ENCODE measurements at regions not wholly inside any gene's neighbourhood (a gene's known extent, or its start where the extent isn't known, plus 50 kb on each side); places are given as distances from the start of the nearest gene placed in this dataset.

DNA sequence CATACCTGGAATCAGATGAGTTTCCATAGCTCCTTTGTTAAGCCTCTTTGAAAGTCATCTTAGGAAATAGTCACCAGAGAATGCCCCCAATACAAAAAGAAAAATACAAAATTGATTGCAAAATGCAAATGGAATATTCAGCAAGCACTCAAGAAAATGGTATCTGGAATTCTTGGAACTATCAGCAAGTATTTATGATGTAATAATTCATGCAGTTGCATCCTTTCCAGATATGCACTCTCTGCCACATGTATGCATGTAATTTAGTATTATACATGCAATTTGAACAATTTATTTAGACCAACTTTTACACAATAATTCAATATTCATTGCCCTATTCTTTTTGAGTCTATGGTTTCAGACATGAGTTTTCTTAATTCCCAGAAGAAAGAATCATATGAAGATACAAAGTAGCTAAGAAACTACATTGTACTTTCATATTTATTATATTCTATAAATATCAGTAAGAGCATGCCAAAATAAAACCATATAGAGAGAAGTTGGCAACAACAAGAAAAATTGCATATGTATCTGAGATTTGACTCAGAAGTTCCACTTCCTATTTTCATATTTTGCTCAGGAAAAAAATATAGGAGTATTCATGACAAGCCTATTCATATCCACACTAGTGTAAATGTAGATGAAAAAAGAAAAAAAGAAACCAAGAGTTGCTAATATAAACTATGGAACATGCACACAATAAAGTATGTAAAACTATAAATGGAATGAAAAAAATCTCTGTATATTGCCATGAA is 338.5 kb downstream of the SEMA3D start:
- no peak overlapping the region for H3K27ac ChIP-seq
- H3K4me3 ChIP-seq = no peak overlapping the region
- TF ChIP-seq, protein P1, sequence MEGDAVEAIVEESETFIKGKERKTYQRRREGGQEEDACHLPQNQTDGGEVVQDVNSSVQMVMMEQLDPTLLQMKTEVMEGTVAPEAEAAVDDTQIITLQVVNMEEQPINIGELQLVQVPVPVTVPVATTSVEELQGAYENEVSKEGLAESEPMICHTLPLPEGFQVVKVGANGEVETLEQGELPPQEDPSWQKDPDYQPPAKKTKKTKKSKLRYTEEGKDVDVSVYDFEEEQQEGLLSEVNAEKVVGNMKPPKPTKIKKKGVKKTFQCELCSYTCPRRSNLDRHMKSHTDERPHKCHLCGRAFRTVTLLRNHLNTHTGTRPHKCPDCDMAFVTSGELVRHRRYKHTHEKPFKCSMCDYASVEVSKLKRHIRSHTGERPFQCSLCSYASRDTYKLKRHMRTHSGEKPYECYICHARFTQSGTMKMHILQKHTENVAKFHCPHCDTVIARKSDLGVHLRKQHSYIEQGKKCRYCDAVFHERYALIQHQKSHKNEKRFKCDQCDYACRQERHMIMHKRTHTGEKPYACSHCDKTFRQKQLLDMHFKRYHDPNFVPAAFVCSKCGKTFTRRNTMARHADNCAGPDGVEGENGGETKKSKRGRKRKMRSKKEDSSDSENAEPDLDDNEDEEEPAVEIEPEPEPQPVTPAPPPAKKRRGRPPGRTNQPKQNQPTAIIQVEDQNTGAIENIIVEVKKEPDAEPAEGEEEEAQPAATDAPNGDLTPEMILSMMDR (IDR thresholded peaks at IDR 0.05) = no peak
- no peak for DNase-seq (ENCODE audit: low spot score)

DNA sequence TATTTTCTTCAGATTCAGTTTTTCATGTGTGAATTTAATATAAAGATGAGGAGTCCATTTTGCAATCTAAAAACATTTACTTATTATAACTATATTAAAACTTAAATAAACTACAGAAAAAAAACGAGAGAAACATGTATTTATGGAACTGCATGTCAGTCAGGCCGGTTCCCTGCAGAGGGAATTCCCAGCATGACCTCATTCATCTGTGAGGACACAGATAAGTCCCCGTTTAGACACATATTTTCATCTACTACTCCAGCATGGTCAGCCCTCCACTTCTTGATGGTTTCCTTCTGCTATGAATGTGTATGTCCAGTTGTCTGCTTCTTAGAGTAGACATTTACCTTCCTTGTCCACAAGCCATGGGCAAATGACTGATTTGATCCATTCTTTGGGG is 339.1 kb downstream of the SEMA3D start:
- no peak overlapping the region for H3K4me3 ChIP-seq
- TF ChIP-seq, protein P1 (IDR thresholded peaks at IDR 0.05) = no peak
- DNase-seq (ENCODE audit: low spot score) = no peak
- no peak overlapping the region for H3K27ac ChIP-seq

DNA sequence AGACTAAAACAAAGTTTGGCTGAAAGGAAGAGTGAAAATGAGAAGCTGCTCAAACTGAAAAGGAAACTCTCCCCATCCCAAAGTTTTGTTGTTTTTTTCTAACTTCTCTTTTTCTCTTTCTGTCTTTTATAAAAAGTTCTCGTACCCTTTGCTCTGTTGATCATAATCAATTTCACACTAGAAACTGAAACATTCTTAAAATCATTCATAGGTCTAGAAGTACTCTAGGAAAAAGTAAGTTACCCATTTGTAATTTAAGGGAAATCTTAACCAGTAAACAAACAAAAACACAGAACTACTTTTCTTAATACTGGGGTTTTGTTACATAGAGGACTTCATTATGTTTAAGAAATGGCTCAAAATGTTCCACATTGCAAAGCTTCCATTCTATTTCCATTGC is 339.8 kb downstream of the SEMA3D start:
- no peak overlapping the region for H3K4me3 ChIP-seq
- DNase-seq (ENCODE audit: low spot score) = no peak
- TF ChIP-seq, protein P1 (IDR thresholded peaks at IDR 0.05) = no peak
- H3K27ac ChIP-seq = no peak overlapping the region

DNA sequence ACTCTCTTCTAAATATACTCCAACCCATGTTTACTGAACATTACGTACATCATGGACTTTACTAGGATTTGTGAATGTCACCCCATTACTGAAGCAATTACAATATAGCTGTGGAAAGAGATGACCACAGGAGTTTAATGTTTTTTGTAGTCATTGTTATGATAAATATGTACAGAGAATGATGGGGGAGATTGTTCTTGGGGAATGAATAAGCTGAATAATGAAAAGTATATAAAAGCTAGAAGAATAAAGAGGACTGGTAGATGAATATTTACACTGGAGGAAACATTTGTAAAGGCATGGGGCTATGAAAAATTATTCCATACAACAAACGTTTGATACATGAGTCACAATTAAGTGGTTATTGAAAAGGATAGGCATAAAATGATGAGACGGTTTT is 340.9 kb downstream of the SEMA3D start:
- DNase-seq (ENCODE audit: low spot score) = no peak
- Histone ChIP-seq H3K4me3 (no peak overlapping the region), H3K27ac (no peak overlapping the region)
- TF ChIP-seq, protein P1 (IDR thresholded peaks at IDR 0.05) = no peak

DNA sequence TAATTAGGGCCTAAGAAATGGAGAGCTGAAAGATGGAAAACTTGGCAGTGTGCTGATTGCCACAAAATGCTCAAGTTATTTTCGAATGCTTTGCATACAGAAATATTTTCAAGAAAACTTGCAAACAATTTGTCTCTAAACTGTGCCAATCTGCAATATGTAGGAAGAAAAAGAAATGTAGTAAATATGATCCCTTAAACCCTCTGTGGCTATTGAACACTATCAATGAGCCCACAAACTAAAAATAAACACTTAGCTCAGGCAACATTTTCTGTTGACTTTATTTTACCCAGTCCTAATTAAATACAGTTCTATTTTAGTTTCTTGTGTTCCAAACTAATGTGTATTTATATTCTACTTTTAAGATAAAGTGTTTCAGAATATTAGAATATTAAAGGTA is 342.1 kb downstream of the SEMA3D start:
- TF ChIP-seq, protein P1 (IDR thresholded peaks at IDR 0.05) = no peak
- H3K4me3 ChIP-seq = no peak overlapping the region
- no peak overlapping the region for H3K27ac ChIP-seq
- no peak for DNase-seq (ENCODE audit: low spot score)

DNA sequence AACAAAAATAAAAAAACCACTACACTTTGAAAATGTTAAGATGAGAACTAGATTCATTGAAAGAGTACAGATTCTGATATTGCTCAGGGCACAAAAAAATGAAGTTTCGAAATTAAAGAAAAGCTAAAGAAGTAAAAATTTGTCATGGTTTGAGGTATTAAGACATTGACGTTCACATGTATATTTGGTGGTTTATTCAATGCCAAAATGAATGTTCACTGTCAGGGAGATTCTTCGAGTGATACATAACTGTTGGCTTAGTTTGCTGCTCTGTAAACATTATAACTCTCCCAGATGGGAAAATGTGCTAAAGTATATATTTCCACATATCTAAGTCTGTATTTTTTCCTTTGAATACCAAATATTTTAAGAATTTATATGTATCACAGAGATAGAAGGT is 345.0 kb downstream of the SEMA3D start:
- Histone ChIP-seq H3K27ac (no peak overlapping the region), H3K4me3 (no peak overlapping the region)
- DNase-seq (ENCODE audit: low spot score) = no peak
- TF ChIP-seq, protein P1 (IDR thresholded peaks at IDR 0.05) = no peak

DNA sequence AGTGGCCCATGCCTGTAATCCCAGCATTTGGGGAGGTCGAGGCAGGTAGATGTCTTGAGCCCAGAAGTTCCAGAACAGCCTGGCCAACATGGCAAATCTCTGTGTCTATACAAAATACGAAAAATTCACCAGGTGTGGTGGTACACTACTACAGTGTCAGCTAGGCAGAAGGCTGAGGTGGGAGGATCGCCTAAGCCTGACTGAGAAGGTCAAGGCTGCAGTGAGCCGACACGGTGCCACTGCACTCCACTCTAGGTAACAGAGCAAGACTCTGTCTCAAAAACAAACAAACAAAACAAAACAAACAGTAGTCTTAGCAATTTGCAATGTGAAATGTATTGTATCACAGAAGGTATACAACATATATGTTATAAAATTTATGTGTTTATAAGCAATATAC is 348.0 kb downstream of the SEMA3D start:
- TF ChIP-seq, protein P1 (IDR thresholded peaks at IDR 0.05) = no peak
- DNase-seq (ENCODE audit: low spot score) = no peak
- H3K27ac ChIP-seq = no peak overlapping the region
- H3K4me3 ChIP-seq = no peak overlapping the region
